ENCODE measurements at regions not wholly inside any gene's neighbourhood (a gene's known extent, or its start where the extent isn't known, plus 50 kb on each side); places are given as distances from the start of the nearest gene placed in this dataset.

- TF ChIP-seq SUZ12 (IDR thresholded peaks at IDR 0.05; ENCODE audit: extremely low read depth, insufficient read depth, insufficient read length), result no peak
- TF ChIP-seq ZNF274 (IDR thresholded peaks at IDR 0.05; ENCODE audit: low read depth, low read length), result no peak
Measured at GRCh38 chrX:113586281-113586898, 745.8 kb upstream of the AMOT start.
